ENCODE measurements at regions not wholly inside any gene's neighbourhood (a gene's known extent, or its start where the extent isn't known, plus 50 kb on each side); places are given as distances from the start of the nearest gene placed in this dataset.
"Not testable (repeated sequence)": the region's sequence is repeated elsewhere in the genome, so short reads cannot be mapped to it uniquely, and the experiment has no call there.

- Mint-ChIP-seq H3K9me3 (peaks cover 6% of the 10 kb centered on the region), H3K4me1 (no peaks in the 10 kb centered on the region), H3K4me3 (no peak overlapping the region), H3K36me3 (no peaks in the 10 kb centered on the region), H3K27me3 (ENCODE audit: insufficient read depth, low read depth) (peaks cover 3% of the 10 kb centered on the region), H3K27ac (no peak overlapping the region)
- Histone ChIP-seq H2AFZ (replicated peaks) (no peak overlapping the region), H3K79me2 (ENCODE audit: low read depth) (no peaks in the 10 kb centered on the region), H4K20me1 (ENCODE audit: low read depth) (no peaks in the 10 kb centered on the region), H3K27me3 (no peaks in the 10 kb centered on the region), H3K36me3 (no peaks in the 10 kb centered on the region), H3K4me3 (no peak overlapping the region), H3K4me2 (no peak overlapping the region), H3F3A (ENCODE audit: low read depth) (no peaks in the 10 kb centered on the region), H3K27ac (no peak overlapping the region), H3K4me1 (no peaks in the 10 kb centered on the region), H3K9ac (no peak overlapping the region), H3K9me3 (ENCODE audit: low read depth) (no peaks in the 10 kb centered on the region)
- DNase-seq (ENCODE audit: low spot score), result no peak
- no peak for TF ChIP-seq EZH2phosphoT487 (IDR thresholded peaks at IDR 0.05)
- TF ChIP-seq EZH2 (IDR thresholded peaks at IDR 0.05), result no peak
- no peak for TF ChIP-seq CTCF (IDR thresholded peaks at IDR 0.05)
These were observed 335.7 kb downstream of the RPS29 start for GRCh38 chr14:49250517-49250916.

- H3K9ac ChIP-seq, result no peak overlapping the region
- H3K9me3 ChIP-seq (ENCODE audit: low read depth), result no peaks in the 10 kb centered on the region
- TF ChIP-seq EZH2 (IDR thresholded peaks at IDR 0.05) (no peak), CTCF (IDR thresholded peaks at IDR 0.05) (no peak), EZH2phosphoT487 (IDR thresholded peaks at IDR 0.05) (no peak)
- no peak overlapping the region for H2AFZ ChIP-seq (replicated peaks)
- Mint-ChIP-seq H3K36me3 (no peaks in the 10 kb centered on the region), H3K27ac (no peak overlapping the region), H3K9me3 (peaks cover 6% of the 10 kb centered on the region), H3K27me3 (ENCODE audit: insufficient read depth, low read depth) (peaks cover 3% of the 10 kb centered on the region), H3K4me1 (no peaks in the 10 kb centered on the region), H3K4me3 (no peak overlapping the region)
- no peak overlapping the region for H3K4me3 ChIP-seq
- H4K20me1 ChIP-seq (ENCODE audit: low read depth), result no peaks in the 10 kb centered on the region
- H3K27ac ChIP-seq, result no peak overlapping the region
- H3K4me1 ChIP-seq, result no peaks in the 10 kb centered on the region
- no peak for DNase-seq (ENCODE audit: low spot score)
- no peaks in the 10 kb centered on the region for H3K79me2 ChIP-seq (ENCODE audit: low read depth)
- H3K27me3 ChIP-seq, result no peaks in the 10 kb centered on the region
- H3K4me2 ChIP-seq, result no peak overlapping the region
- no peaks in the 10 kb centered on the region for H3F3A ChIP-seq (ENCODE audit: low read depth)
- H3K36me3 ChIP-seq, result no peaks in the 10 kb centered on the region
These were observed 336.1 kb downstream of the RPS29 start for GRCh38 chr14:49250109-49250508.

- peaks cover 3% of the 10 kb centered on the region for H3K27me3 Mint-ChIP-seq (ENCODE audit: insufficient read depth, low read depth)
- H3K36me3 Mint-ChIP-seq, result no peaks in the 10 kb centered on the region
- TF ChIP-seq EZH2phosphoT487 (IDR thresholded peaks at IDR 0.05), result no peak
- TF ChIP-seq EZH2 (IDR thresholded peaks at IDR 0.05), result no peak
- no peak for TF ChIP-seq CTCF (IDR thresholded peaks at IDR 0.05)
- no peaks in the 10 kb centered on the region for H3K27me3 ChIP-seq
- H3K4me1 ChIP-seq, result no peaks in the 10 kb centered on the region
- no peaks in the 10 kb centered on the region for H3K79me2 ChIP-seq (ENCODE audit: low read depth)
- no peaks in the 10 kb centered on the region for H4K20me1 ChIP-seq (ENCODE audit: low read depth)
- H3K27ac Mint-ChIP-seq, result no peak overlapping the region
- no peak overlapping the region for H3K4me2 ChIP-seq
- H3K4me3 ChIP-seq, result no peak overlapping the region
- H3K9ac ChIP-seq, result no peak overlapping the region
- H2AFZ ChIP-seq (replicated peaks), result no peak overlapping the region
- DNase-seq (ENCODE audit: low spot score), result no peak
- no peaks in the 10 kb centered on the region for H3F3A ChIP-seq (ENCODE audit: low read depth)
- no peak overlapping the region for H3K27ac ChIP-seq
- H3K9me3 Mint-ChIP-seq, result peaks cover 6% of the 10 kb centered on the region
- no peaks in the 10 kb centered on the region for H3K36me3 ChIP-seq
- H3K9me3 ChIP-seq (ENCODE audit: low read depth), result no peaks in the 10 kb centered on the region
- H3K4me3 Mint-ChIP-seq, result no peak overlapping the region
- no peaks in the 10 kb centered on the region for H3K4me1 Mint-ChIP-seq
These were observed 337.2 kb downstream of the RPS29 start for GRCh38 chr14:49249022-49249421.

- not testable (repeated sequence) for H3K79me2 ChIP-seq (ENCODE audit: low read depth); H3K4me3 Mint-ChIP-seq; H3K27me3 Mint-ChIP-seq (ENCODE audit: insufficient read depth, low read depth); H3K4me3 ChIP-seq; H3K27ac Mint-ChIP-seq; H3K9me3 ChIP-seq (ENCODE audit: low read depth); H3K27me3 ChIP-seq; H3K4me1 ChIP-seq; H3K4me2 ChIP-seq; H3K4me1 Mint-ChIP-seq; H3K9ac ChIP-seq; H4K20me1 ChIP-seq (ENCODE audit: low read depth); H2AFZ ChIP-seq (replicated peaks); H3K36me3 ChIP-seq; H3F3A ChIP-seq (ENCODE audit: low read depth); DNase-seq (ENCODE audit: low spot score); H3K27ac ChIP-seq; H3K36me3 Mint-ChIP-seq
- peaks cover 15% of the 10 kb centered on the region for H3K9me3 Mint-ChIP-seq
These were observed 342.4 kb downstream of the RPS29 start for GRCh38 chr14:49243777-49244176.

Measured in neural progenitor cell (in vitro differentiated cells).